ENCODE measurements at regions not wholly inside any gene's neighbourhood (a gene's known extent, or its start where the extent isn't known, plus 50 kb on each side); places are given as distances from the start of the nearest gene placed in this dataset.
A peak's percentile ranks its signal among the peaks of the same experiment; 100 is the strongest.

DNA sequence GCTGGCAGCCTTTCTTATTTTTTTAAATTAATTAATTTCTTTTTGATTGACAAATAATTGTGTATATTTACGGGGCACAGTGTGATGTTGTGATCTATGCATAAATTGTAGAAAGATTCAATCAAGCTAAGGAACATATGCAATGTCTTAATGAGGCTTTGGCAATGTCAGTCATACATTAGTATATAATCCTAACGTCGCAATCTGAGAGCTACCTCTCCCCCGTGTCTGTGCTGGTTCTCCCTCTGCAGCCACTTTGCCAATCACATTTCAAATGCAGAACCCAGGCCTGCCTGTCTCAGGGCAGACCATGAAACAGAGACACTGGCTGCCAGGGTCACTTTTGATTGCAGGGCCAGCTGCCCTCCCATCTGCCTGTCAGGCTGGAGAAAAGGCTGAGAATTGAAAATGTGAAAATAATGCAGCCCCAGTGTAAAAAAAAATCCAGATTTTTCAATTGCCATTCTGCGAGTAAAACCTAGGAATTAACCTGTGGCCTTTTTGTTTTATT is 56.3 kb downstream of the SLC24A2 start:
- no peak for DNase-seq (ENCODE audit: low spot score)

DNA sequence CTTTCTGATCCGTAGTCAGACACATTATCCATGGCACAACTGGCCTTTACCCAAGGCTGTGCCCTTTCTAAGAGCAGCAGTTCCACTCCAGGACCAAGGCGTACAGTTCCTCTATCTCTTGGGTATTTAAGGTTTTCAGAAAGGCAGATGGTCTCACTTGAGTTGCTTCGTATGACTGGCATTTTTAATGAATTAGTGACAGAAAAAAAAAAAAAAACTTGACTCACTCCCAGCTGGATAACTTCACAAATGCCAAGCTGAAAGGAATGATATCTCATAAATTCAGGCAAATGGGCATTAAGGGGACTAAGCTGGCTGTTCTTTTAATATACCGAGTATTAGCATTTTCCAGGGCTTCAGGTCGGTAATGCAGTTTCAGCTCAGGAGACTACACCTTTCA is 60.7 kb downstream of the SLC24A2 start:
- DNase-seq (ENCODE audit: low spot score) = no peak

DNA sequence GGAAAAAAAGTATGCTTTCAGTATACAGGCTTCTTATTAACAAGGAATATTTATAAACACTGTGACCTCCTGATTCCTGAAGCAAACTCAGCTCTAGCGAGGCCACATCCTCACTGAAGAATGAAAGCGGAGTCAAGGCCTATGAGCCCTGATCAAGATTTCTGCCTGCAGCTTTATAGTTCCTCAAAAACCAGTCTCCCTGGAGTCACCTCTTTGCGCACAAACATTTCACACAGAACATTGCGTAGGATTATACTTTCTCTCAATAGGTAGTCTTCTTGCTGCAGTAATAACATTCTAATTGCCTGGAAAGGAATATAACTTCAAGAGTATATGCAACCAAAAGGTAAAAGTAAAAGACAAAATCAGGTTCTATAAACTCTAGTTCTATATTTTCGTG is 62.9 kb downstream of the SLC24A2 start:
- no peak for DNase-seq (ENCODE audit: low spot score)

DNA sequence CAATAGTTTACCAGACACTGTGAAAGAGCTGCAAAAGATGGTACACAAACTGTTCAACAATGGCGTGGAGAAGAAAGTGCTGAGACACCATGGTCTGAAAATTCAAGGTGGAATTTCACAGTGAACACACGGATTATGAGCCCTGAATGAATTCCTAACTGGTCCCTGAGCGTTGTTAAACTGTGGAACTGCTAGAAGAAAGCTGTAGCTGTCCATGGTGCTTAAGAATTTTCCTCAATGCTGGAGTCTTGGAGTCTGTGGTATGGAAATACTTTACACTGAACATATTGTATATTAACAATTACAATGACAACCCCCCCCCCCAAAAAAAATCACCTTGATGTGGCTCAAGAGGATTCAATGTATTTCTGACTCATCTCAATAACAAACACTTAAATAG is 68.5 kb downstream of the SLC24A2 start:
- peak; percentile 61 for DNase-seq (ENCODE audit: low spot score)

DNA sequence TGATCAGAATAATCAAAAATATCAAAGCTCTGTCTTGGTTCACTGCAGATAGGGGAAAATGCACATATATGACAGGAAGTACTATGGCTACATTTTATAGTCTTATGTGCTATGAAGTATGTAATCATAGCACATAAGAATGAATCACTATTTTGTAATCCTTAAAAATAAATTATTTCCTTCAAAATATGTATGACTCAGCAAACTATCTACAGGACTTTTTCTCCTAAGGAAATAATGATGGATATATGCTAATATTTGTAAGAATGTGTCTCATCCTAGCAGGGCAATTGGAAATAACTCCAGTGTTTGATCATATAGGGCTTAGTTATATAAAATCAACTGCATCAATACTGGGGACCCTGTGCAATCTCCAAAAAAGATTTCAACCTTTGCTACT is 85.1 kb downstream of the SLC24A2 start:
- DNase-seq (ENCODE audit: low spot score) = no peak

DNA sequence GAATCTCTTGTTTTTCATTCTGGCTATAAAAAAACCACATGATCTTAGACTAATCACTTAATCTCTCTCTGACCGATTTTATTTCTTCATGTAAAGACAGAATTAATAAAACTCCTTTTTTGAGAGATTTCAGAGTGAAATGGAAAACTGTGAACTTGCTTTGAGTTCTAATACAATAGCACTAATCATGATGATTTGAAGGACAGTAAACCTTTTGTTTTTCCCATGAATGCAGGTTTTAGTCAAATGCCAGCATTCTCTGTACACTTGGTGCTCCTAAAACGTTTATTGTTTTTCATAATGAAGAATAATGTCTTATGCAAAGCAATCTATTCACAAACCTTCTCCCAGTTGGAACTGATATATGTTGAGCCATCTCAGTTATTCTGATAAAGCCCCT is 86.8 kb downstream of the SLC24A2 start:
- no peak for DNase-seq (ENCODE audit: low spot score)

DNA sequence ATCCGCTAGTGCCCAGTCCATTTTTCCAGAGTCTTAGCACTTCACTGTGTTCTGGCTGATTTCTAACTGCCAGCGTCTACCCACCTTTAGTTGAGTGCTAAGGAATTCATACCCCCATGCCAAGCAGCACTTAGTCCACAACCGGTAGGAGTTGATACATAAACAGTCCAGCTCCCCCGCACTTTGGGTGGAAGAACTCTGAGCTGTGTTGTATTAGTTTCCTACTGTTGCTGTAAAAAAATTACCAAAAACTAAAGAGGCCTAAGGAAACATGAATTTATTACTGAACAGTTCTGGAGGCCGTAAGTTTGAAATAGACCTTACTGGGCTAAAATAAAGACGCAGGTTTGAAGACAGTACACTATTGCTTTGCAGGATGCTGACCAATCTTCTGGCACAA is 87.6 kb downstream of the SLC24A2 start:
- DNase-seq (ENCODE audit: low spot score) = no peak

DNA sequence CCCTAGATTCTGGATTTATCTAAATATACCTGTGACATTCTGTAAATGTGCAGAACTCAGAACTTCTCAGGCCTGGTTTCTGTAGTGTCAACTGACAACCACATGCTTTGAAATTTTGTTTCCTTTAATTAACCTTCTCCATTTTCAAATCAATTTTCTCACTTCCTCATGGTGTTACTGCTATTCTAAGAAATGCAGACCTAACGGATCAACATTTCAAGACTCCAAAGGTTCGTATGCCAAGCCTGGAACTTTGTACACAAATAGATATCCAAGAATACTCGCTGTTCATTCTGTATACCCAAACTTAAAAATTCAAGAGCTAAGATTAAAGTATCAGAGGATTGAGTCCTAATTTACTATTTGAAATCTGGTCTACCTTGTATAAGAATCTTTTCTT is 88.1 kb downstream of the SLC24A2 start:
- no peak for DNase-seq (ENCODE audit: low spot score)

DNA sequence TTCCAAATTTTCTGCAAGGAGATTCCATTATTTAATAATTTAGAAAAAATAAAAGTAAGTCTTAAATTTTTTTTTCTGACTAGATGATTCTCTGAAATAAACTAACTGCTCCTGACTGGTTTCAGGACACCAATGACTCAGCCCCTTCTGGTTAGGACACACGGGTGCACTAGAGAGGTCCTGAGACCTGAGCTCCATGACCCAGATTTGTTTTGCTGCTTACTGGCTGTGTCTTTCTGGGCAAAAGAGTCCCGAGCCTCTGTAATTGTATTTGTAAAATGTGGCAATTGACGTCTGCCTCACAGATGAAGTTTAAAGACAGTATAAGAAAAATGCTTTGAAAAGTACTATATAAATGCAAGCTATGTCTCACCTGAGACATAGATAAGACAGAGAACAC is 89.1 kb downstream of the SLC24A2 start:
- DNase-seq (ENCODE audit: low spot score) = no peak

DNA sequence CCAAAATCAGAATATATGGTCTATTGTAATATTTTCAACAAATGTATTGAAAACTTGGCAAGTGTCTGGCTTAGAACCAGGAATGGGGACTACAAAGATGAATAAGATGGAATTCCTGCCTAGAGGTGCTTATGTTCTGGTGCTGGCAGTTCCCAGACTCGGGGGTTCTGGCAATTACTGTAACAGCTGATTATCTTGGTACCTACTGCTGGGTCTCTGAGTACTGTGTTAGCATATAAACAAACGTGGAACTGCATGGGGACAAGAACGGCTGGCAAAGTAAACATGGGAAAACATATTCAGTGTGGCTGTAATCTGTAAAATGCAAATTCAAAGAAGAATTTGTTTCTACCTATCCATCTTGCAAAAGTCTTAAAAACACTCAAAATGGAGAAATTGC is 89.9 kb downstream of the SLC24A2 start:
- DNase-seq (ENCODE audit: low spot score) = no peak

DNA sequence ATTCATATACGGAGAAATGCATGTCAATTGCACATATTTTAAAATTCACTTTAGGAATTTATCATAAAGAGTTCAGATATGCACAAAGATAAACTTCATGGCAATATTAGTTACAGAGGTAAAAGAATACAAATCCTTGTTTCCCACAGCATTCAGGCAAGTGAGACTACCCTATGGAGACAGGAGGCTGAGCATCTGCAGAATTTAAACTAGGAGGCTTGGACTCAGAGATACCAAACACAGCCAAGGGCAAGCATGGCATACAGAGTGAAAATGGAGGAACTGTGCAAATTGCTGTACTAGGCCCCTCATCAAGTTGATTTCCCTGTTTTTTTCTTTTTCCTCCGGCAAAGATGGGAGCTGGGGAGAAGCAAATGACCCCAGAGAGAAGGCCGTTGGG is 94.2 kb downstream of the SLC24A2 start:
- DNase-seq (ENCODE audit: low spot score) = no peak

DNA sequence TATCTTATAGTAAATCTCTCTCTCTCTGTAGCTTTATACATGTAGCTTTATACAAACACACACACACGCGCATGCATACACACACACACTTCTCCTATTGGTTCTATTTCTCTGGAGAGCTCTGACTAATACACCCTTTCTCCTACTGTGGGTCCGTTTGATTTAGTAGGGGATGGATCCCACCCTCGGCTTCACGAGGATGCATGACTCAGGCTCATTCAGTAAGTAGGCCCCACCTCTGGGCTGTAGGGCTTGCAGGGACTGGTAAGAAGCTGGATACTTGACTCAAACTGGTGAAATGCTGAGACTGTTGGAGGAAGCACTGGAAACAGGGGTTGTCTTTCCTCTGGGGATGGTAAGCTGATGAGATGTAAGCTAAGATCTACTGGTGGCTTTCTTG is 98.7 kb downstream of the SLC24A2 start:
- no peak for DNase-seq (ENCODE audit: low spot score)

DNA sequence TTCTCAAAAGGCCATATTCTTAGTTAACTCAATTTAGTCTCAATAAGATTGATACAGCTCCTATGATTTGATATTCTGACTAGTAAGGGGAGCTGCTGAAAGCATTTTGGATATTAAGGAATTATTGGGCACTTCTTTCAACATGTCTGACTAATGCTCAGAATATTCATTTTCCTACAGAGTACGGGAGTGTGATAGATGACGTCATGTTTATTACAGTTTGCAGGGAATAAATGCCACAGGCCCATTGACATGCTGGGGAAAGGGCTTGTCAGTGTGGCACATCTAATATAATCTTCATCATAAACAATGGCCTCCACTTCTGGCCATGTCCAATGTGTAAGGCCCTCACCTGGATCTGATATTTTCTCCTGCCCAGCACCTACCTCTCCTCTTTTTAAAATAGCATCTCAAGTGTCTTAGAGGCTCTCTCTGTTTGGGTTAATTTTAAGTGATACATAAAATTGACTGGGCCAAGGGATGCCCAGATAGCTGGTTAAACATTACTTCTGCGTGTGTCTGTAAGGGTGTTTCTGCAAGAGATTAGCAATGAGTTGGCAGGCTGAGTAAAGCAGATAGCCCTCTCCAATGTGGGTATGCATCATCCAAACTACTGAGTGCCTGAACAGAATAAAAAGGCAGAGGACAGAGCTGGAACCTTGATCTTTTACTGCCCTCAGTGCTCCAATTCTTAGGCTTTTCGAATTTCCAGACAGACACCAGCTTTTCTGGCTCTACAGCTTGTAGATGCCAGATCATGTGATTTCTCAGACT is 99.3 kb downstream of the SLC24A2 start:
- DNase-seq (ENCODE audit: low spot score) = peak; percentile 15

DNA sequence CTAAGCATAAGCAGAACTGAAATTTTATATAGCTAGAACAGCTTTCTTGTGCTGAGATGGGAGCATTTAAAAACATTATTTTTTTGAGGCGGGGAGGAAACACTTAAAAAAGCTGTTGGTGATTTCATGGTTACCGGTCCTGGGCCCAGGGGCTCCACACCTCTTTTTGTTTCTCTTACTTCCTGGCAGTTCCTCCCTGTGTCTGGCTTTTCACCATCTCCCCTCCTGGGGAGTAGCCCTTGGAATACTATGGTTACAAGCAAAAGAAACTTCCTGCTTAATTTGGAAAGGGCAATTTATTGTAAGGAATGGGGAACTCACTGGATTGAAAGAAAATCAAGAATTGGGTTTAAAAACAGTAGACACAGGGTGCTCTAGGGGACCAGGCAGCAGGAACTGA is 105.1 kb downstream of the SLC24A2 start:
- DNase-seq (ENCODE audit: low spot score) = no peak

DNA sequence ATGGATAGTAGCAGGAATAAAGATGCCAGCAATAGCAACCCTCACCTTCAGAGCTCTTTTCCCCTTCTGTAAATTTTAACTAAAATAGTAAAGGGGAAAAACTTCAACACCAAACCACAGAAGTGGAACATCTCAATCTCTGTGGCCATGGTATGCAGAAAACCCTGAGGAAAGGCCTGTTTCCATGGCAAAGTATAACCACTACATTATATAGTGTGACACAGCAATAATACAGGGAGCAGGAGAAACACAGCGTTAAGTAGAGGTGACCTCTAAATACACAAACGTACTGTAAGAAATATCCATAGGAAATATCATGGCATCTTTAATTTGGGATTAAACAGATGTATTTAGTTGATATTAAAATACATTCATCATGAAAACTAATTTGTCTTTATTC is 106.4 kb downstream of the SLC24A2 start:
- no peak for DNase-seq (ENCODE audit: low spot score)

DNA sequence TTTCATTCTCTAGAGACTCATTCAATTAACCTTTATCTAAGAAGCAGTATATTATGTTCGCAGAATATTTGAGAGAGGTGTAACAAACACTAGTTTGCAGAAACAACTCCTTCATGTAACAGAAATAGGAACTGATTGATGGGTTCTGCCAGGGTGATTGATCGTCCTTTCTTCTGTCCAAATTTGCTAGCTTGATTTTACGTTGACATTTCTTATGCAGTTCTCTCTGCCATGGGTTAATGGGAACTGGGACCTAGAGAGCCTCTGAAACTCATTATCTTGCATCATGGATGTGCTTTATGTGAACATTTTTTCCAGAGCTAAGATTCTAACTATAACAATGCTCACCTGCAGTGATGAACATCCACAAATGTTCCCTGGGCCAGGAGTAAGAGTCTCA is 107.0 kb downstream of the SLC24A2 start:
- no peak for DNase-seq (ENCODE audit: low spot score)

DNA sequence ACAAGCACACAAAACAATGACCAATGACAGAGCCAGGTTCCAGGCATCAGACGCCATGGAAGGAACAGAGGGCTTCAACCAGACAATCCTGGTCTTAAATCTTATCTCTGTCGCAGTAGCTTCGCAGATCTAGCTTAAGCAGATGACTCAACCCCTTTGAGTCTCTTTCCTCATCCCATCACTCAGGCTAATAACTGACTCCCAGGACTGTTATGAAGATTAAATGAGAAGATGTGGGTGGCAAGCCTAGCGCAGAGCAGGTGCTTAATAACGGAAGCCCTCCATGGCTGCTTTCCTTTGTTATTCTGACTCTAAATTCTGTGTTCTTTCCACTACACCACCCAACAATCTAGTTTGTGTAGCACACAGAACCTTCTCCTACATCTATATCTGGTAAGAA is 110.9 kb downstream of the SLC24A2 start:
- no peak for DNase-seq (ENCODE audit: low spot score)

DNA sequence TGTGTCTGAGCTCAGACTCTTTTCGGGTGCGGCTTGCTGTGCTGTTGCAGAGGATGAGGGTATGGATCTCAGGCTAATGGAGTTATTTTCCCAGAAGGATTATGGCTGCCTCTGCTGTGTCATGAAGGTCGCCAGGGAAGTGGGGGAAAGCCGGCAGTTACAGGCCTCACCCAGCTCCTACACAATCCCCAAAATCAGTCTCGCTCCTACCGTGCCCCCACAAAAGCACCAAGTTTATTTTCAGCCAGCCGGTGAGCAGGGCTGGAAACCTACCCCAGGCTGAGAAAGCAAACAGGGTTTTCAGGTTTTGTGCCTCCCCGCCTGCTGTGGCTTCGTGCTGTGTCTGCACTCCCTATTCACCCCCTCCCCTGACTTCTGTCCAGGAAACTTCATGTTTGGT is 113.3 kb downstream of the SLC24A2 start:
- no peak for DNase-seq (ENCODE audit: low spot score)

DNA sequence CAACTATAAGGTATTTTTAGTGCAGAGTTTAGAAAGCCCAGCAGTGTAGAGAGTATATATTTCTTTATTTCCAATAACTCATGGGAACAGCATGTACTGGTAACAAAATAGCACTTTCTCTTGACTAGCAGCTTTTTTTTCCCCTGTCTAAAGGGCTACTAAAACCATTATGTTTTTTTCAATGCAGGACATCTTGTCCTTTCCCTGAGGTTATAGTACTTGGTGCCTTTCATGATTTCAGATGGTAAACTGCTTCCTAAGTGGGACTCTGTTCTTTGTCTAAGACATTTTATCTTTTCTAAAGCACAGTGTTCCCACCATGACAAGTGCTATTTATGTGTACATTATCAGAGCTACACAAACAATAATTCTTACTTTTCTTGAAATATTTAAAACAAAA is 122.3 kb downstream of the SLC24A2 start:
- DNase-seq (ENCODE audit: low spot score) = no peak

DNA sequence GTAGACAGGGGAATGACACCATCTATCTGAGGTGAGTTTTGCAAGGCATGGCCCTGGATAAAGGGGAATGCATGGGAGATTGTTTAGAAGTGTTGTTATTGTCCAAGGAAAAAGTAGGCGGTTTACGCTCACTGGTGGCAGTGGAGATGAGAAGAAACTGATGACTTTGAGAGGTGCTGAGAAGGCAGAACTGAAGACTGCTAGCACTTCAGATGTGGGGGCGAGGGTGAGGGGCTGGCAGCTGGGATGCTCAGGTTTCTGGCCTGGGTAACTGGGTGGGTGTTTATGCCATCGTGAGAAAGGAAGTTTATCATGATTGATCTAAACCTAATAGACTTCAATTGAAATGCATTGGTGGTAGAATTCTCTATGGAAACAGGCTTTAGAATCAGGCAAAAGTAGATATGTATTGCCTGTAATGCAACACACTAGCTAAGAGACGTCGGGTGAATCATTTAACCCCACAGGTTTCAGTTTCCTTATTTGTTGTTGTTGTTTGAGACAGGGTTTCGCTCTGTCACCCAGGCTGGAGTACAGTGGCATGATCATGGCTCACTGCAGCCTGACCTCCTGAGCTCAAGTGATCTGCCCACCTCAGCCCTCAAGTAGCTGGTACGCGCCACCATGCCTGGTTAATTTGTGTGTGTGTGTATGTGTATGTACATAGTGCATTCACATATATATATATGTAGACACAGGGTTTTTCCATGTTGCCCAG is 123.5 kb downstream of the SLC24A2 start:
- no peak for DNase-seq (ENCODE audit: low spot score)

DNA sequence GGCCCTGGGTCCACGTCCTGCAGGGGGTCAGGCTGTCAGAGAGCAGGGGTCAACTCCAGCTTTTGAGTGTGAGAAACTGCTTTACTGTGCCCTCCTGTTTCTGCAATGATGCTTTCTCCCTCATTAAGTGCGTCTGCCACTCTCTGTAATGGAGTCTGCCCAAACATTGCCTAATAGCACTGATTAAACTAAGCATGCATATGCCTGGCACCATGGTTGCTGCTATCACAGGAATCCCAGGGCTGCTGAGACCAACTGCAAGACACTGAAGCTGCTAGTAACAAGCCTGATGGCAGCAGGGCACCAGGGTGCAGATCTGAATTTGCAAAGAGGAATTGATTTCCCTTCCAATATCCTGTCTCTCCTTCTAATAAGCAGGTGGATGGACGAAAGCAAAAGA is 125.3 kb downstream of the SLC24A2 start:
- DNase-seq (ENCODE audit: low spot score) = no peak

DNA sequence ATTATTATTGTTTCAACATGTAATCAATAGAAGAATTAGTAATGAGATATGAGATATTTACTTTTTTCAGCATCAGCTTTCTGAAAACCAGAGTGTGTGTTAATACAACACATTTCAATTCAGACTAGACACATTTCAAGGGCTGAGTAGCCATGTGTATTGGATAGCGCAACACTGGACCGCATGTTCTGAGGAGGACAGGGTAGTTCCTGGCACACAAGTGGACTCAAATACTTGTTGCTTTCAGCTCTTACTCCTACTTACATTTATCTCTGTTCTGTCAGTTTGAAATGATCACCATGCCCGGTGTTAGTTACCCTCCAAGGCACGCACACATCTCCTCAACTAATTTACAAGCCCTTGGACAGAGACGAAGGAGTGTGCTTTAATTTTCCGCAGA is 126.6 kb downstream of the SLC24A2 start:
- no peak for DNase-seq (ENCODE audit: low spot score)

DNA sequence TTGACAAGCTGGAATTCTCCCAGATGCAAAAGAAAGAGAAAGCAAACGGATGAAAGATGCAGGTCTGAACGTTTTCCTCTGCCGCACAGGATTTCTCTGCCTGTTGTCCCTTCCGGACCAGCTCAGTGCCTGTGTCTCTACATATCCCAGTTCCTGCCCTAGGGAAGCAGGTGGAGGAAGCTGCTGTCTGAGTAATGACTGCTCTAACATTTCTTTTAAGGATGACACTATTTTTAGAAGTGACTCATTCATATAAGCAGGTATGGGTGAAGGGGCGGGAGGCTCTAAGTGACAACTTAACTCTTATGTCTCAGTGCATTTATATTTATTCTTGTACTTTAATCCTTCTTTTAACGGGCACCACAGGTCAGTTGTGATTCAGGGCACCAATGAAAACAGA is 128.8 kb downstream of the SLC24A2 start:
- no peak for DNase-seq (ENCODE audit: low spot score)

DNA sequence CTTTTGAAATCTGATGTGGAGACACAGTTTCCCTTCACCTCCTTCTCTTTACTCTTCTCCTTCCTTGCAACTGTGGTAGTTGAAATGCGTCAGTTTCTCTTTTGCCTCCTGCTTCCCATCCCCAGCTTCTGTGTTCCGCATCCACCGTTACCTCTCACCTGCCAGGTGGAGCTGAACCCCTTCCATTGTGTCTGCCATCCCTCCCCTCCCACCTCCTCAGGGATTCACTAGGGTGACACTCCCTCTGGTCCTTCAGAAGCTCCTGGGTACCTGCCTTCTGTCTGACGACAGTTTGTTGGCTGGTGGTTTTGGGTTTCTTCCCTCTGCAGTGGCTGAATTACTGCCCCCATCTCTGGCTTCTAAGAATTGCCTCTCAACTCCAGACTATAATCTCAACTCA is 132.1 kb downstream of the SLC24A2 start:
- no peak for DNase-seq (ENCODE audit: low spot score)

Data from RKO (cell line).